ENCODE measurements at regions not wholly inside any gene's neighbourhood (a gene's known extent, or its start where the extent isn't known, plus 50 kb on each side); places are given as distances from the start of the nearest gene placed in this dataset.

DNA sequence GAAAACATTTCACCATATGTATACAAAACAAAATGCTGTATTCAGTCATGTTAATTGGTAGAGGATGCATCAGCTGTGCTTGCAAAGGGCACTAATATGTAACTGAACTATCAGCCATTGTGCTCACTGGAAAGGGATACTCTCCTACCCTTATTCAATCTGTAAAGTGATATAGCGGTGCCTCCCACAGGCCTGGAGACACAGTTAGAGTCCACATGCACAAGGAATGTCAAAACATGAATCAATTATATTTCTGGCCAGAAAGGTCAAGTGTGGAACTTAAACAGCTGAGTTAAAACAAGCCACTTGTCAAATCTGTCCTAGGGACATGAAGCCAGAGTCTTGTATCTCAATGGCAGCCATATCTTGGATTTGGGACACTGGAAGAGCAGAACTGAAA is 71.2 kb upstream of the IZUMO3 start:
- TF ChIP-seq ZNF274 (IDR thresholded peaks at IDR 0.05; ENCODE audit: low read depth, low read length) = no peak
- TF ChIP-seq YY1 (IDR thresholded peaks at IDR 0.05; ENCODE audit: insufficient read depth, insufficient read length) = no peak
